GM18907 (cell line): ENCODE measurements at regions not wholly inside any gene's neighbourhood (a gene's known extent, or its start where the extent isn't known, plus 50 kb on each side); places are given as distances from the start of the nearest gene placed in this dataset.
"Not testable (repeated sequence)": the region's sequence is repeated elsewhere in the genome, so short reads cannot be mapped to it uniquely, and the experiment has no call there.

Experiments used
- ATAC-seq: cut with Tn5 transposase; IDR thresholded peaks from one replicate; pipeline ENCODE4 v1.9.1; 2021; ENCODE audit warnings: mild to moderate bottlenecking, moderate library complexity; ENCODE audit not compliant: unreplicated experiment

DNA sequence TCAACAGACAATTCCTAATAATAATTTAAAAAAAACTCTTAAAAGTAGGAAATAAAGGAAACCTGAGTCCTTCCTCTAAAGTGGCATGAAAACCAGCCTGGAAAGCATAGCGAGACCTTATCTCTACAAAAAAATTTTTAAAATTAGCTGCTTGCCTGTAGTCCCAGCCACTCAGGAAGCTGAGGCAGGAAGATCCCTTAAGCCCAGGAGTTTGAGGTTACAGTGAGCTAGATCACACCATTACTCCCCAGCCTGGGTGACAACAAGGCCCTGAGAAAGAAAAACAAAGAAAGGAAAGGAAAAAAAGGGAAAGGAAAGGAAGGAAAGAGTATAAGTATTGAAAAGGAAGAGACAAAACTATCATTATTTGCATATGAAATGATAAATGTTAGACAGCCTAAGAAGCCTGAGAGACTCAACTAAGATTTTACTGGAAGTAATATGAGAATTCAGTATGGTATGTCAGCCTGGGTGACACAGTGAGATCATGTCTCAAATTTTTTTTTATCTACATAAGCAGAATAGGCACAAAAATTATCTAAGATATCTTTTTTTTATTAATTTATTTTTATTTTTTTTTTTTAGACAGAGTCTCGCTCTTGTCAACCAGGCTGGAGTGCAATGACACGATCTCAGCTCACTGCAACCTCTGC, 113.0 kb downstream of the GOSR1 start:
- no peak for ATAC-seq

DNA sequence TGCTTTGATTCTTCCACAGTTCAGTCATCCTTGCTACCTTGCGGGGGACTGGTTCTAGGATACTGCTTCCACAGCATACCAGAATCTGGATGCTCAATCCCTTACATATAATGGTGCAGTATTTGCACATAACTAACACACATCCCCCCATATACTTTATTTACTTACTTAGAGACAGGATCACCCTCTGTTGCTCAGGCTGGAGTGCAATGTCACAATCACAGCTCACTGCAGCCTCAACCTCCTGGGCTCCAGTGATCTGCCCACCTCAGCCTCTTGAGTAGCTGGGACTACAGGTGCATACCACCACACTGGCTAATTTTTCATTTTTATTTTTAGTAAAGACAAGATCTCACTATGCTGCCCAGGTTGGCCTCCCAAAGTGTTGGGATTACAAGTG, 112.2 kb downstream of the GOSR1 start:
- ATAC-seq = no peak

DNA sequence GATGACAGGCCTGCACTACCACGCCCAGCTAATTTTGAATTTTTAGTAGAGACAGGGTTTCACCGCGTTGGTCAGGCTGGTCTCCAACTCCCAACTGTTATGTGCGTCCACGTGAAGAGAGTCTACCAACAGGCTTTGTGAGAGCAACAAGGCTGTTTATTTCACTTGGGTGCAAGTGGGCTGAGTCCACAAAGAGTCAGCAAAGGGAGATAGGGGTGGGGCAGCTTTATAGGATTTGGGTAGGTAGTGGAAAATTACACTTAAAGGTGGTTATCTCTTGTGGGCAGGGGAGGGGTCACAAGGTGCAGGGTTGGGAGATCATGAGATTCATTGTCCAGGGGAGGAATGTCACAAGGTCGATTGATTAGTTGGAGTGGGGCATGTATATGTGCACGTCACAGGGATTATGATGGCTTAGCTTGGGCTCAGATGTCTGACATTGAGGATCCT, 111.6 kb downstream of the GOSR1 start:
- no peak for ATAC-seq

DNA sequence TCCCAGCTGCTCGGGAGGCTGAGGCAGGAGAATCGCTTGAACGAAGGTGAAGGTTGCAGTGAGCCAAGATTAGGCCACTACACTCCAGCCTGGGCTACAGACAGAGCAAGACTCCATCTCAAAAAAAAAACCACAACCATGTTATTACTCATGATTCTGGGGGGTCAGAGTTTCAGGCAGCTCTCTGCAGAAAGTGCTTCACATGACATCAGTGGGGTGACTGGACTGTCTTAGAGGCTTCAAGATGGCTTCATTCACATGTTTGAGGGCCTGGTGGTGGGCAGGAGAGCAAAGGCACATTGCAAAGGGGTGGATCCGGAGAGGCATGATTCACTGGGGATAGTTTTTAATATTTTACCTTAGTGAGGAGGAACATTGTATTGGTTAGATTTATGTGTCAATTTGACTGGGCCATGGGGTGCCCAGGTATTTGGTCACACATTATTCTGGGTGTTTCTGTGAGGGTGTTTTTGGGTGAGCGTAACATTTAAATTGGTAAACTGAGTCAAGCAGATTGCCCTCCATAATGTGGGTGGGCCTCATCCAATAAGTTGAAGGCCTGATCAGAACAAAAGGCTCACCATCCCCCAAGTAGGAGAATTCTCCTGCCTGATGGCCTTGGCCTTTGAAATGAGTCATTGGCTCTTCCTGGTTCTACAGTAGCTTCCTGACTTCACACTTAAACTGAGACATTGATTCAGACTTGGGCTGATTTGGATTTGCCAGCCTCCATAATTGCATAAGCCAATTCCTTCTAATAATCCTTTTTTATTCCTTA, 109.8 kb downstream of the GOSR1 start:
- ATAC-seq = no peak

DNA sequence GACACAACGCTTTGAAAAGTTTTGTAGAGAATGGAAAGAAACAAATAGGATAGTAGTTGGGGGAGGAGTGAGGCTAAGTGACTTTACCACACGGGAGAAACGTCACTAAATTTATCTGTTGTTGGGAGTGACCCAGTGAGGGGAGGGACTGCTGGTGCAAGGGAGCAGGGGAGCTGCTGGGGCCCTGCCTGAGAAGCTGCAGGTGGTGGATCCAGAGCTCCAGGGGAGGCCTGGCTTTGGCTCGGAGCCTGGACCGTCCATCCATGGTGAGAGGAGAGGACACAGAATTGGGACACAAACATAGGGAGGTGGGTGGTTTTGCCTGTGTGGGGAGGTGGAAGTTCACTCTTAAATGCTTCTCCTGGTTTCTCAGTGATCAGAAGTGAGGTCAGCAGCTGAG, 107.6 kb downstream of the GOSR1 start:
- ATAC-seq = no peak

DNA sequence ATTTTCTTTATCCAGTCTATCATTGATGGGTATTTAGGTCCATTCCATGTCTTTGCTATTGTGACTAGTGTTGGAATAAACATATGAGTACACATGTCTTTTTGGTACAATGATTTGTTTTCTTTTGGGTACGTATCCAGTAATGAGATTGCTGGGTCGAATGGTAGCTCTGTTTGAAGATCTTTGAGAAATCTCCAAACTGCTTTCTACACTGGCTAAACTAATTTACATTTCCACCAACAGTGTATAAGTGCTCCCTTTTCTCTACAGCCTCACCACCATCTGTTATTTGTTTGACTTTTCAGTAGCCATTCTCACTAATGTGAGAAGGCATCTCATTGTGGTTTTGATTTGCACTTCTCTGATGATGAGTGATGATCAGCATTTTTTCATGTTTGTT, 103.7 kb downstream of the GOSR1 start:
- no peak for ATAC-seq

DNA sequence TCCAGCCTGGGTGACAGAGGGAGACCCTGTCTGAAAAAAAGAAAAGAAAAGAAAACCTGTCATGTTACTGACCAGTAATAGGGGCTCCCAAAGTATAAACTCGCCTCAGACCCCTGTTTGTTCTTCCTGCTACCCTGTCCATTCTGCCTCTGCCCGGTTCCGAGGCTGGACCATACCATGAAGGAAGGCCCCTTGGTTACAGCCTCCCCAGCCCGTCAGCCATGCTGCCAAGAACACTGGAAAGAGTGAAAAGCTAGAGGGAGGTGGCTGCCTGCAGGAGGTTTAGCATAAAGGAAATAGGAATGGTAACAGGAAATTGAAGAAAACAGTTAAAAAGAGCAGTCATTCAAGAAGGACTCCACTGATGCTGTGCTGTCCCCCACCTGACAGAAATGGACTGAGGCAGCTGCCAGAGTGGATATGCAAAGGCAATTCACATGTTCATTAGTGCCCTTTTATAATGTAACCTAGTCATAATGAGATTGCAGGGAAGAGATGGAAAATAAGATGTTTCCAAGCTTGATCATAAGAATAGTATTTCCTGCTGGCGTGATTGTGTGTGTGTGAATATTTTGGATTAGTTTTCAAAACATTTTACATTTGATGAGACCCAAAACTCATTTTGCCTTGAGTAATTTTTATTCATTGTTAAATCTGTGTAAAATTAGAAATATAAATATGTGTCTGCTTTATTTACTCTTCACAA, 102.6 kb downstream of the GOSR1 start:
- no peak for ATAC-seq

DNA sequence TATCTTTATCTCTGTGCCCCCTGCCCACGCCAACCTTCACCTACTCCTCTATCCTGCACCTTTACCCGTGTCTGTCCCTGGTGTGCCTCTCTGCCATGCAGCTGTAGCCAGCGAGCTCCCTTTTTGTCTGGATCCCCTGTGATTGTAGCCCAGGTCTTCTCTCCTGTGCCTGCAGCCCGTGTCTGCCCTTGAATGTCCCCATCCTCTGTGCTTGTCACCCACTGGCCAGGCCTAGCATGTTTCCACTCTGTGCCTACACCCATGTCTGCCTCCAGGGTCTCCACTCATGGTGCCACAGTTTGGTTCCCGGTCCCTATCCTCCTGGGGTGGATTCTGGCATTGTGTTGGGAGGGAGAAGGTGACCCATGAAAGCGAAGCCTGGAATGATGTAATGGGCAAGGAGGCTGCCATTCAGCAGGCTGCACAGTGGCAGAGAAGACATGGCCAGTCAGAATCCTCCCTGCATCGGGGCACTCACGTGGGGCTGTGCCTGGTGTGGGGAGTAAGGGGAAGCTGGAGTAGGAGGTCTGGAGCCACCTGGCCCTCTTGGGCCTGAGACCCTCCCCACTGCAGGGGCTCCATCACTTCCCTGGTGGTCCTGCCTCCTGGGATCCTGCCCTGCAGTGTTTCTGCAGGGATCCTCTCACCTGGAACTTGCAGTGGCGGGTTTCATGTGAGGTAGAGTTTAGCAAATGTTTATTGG, 101.0 kb downstream of the GOSR1 start:
- not testable (repeated sequence) for ATAC-seq
